H9 (cell line): ENCODE measurements at regions not wholly inside any gene's neighbourhood (a gene's known extent, or its start where the extent isn't known, plus 50 kb on each side); places are given as distances from the start of the nearest gene placed in this dataset.

Experiments
- DNase-seq: peaks from one replicate; pipeline ENCODE4 v3.0.0-alpha.2; 2017
- H2AFZ ChIP-seq: one replicate; pipeline ENCODE4 v1.6.1; 2013; ENCODE audit warnings: mild to moderate bottlenecking, low read length, control low read depth, moderate library complexity
- H2AK5ac ChIP-seq: 2 replicates; pipeline ENCODE4 v1.6.1; 2013; ENCODE audit warnings: low read length, control low read depth, mixed read lengths; ENCODE audit not compliant: insufficient read length
- H2BK120ac ChIP-seq: one replicate; pipeline ENCODE4 v1.6.1; 2013; ENCODE audit warnings: low read depth, mild to moderate bottlenecking, low read length, control low read depth, inconsistent platforms; ENCODE audit not compliant: poor library complexity, severe bottlenecking
- H2BK12ac ChIP-seq: 2 replicates; pipeline ENCODE4 v1.6.1; 2013; ENCODE audit warnings: low read length, control low read depth, mixed read lengths, low read depth; ENCODE audit not compliant: insufficient read length
- H2BK15ac ChIP-seq: 2 replicates; pipeline ENCODE4 v1.6.1; 2013; ENCODE audit warnings: low read depth, low read length, control low read depth
- H2BK20ac ChIP-seq: one replicate; pipeline ENCODE4 v1.6.1; 2013; ENCODE audit warnings: low read depth, mild to moderate bottlenecking, low read length, control low read depth, inconsistent platforms; ENCODE audit not compliant: poor library complexity, severe bottlenecking
- H2BK5ac ChIP-seq: 2 replicates; pipeline ENCODE4 v1.6.1; 2013; ENCODE audit warnings: low read length, control low read depth, mixed read lengths; ENCODE audit not compliant: insufficient read length
- H3K14ac ChIP-seq: 2 replicates; pipeline ENCODE4 v1.6.1; 2013; ENCODE audit warnings: low read length, control low read depth; ENCODE audit not compliant: insufficient read depth
- H3K18ac ChIP-seq: 2 replicates; pipeline ENCODE4 v1.6.1; 2013; ENCODE audit warnings: low read depth, mild to moderate bottlenecking, mixed read lengths, low read length, control low read depth; ENCODE audit not compliant: insufficient read length
- H3K23ac ChIP-seq: 2 replicates; pipeline ENCODE4 v1.6.1; 2013; ENCODE audit warnings: low read length, control low read depth, mixed read lengths, low read depth; ENCODE audit not compliant: insufficient read length
- H3K23me2 ChIP-seq: 2 replicates; pipeline ENCODE4 v1.6.1; 2013; ENCODE audit warnings: low read depth, mild to moderate bottlenecking, mixed read lengths, low read length, control low read depth; ENCODE audit not compliant: insufficient read length, poor library complexity, severe bottlenecking
- H3K27ac ChIP-seq: 2 replicates; pipeline ENCODE4 v1.5.1; 2013; ENCODE audit warnings: low read length, control low read depth, mixed read lengths, low read depth; ENCODE audit not compliant: insufficient read length
- H3K27me3 ChIP-seq: 2 replicates; pipeline ENCODE4 v1.6.1; 2013; ENCODE audit warnings: low read length, control low read depth, inconsistent platforms; ENCODE audit not compliant: insufficient read depth
- H3K4ac ChIP-seq: 2 replicates; pipeline ENCODE4 v1.6.1; 2013; ENCODE audit warnings: low read depth, mild to moderate bottlenecking, control low read depth, inconsistent platforms, low read length, moderate library complexity
- H3K4me1 ChIP-seq: 2 replicates; pipeline ENCODE4 v1.6.1; 2013; ENCODE audit warnings: low read length, control low read depth, inconsistent platforms; ENCODE audit not compliant: insufficient read depth
- H3K4me2 ChIP-seq: 2 replicates; pipeline ENCODE4 v1.6.1; 2013; ENCODE audit warnings: low read length, control low read depth, mixed read lengths; ENCODE audit not compliant: insufficient read length, insufficient read depth
- H3K56ac ChIP-seq: 2 replicates; pipeline ENCODE4 v1.6.1; 2013; ENCODE audit warnings: low read depth, mild to moderate bottlenecking, mixed read lengths, low read length, control low read depth; ENCODE audit not compliant: insufficient read length
- H3K79me1 ChIP-seq: 2 replicates; pipeline ENCODE4 v1.6.1; 2013; ENCODE audit warnings: low read depth, mild to moderate bottlenecking, moderate library complexity, low read length, control low read depth, inconsistent platforms; ENCODE audit not compliant: insufficient read depth, poor library complexity, severe bottlenecking
- H3K79me2 ChIP-seq: 2 replicates; pipeline ENCODE4 v1.6.1; 2013; ENCODE audit warnings: low read length, control low read depth, inconsistent platforms; ENCODE audit not compliant: insufficient read depth
- H3K9ac ChIP-seq: 2 replicates; pipeline ENCODE4 v1.6.1; 2013; ENCODE audit warnings: low read length, control low read depth, mixed read lengths; ENCODE audit not compliant: insufficient read length; ENCODE audit errors: extremely low read depth
- H3K9me3 ChIP-seq: one replicate; pipeline ENCODE4 v1.6.1; 2013; ENCODE audit warnings: low read depth, low read length, inconsistent platforms; ENCODE audit not compliant: control insufficient read depth
- H3T11ph ChIP-seq: one replicate; pipeline ENCODE4 v1.6.1; 2013; ENCODE audit warnings: mild to moderate bottlenecking, low read length, control low read depth, inconsistent platforms
- H4K20me1 ChIP-seq: one replicate; pipeline ENCODE4 v1.6.1; 2013; ENCODE audit not compliant: control insufficient read depth, insufficient read length, insufficient read depth
- H4K5ac ChIP-seq: 2 replicates; pipeline ENCODE4 v1.6.1; 2013; ENCODE audit warnings: low read depth, mild to moderate bottlenecking, mixed read lengths, low read length, control low read depth; ENCODE audit not compliant: insufficient read length
- H4K8ac ChIP-seq: replicated peaks from 2 replicates; pipeline ENCODE4 v1.6.1; 2013; ENCODE audit warnings: low read length, control low read depth, mixed read lengths, low read depth; ENCODE audit not compliant: insufficient read length
- H4K91ac ChIP-seq: 2 replicates; pipeline ENCODE4 v1.6.1; 2013; ENCODE audit warnings: low read depth, mild to moderate bottlenecking, moderate library complexity, mixed read lengths, low read length, control low read depth; ENCODE audit not compliant: insufficient read length
- H3K27ac Mint-ChIP-seq, 3 experiments: 2 replicates in 2 of 3; 3 replicates in 1 of 3; pipeline ENCODE4 v1.8.0; 2020 to 2021; ENCODE audit warnings: mixed read lengths in 3 of 3, mild to moderate bottlenecking in 1 of 3, moderate library complexity in 1 of 3
- H3K27me3 Mint-ChIP-seq: 2 replicates; pipeline ENCODE4 v1.8.0; 2021; ENCODE audit warnings: low read depth, mild to moderate bottlenecking, moderate library complexity, mixed read lengths
- H3K36me3 Mint-ChIP-seq, 3 experiments: 2 replicates in 2 of 3; 3 replicates in 1 of 3; pipeline ENCODE4 v1.8.0; 2020 to 2021; ENCODE audit warnings: low read depth in 3 of 3, mixed read lengths in 3 of 3; ENCODE audit not compliant: insufficient read depth in 1 of 3
- H3K4me1 Mint-ChIP-seq, 2 experiments: 2 replicates each; pipeline ENCODE4 v1.8.0; 2020; ENCODE audit warnings: mixed read lengths in 2 of 2
- H3K4me3 Mint-ChIP-seq, 2 experiments: 2 replicates in 1 of 2; 3 replicates in 1 of 2; pipeline ENCODE4 v1.8.0; 2020 to 2021; ENCODE audit warnings: mild to moderate bottlenecking in 2 of 2, mixed read lengths in 2 of 2, moderate library complexity in 1 of 2
- H3K9me3 Mint-ChIP-seq, 2 experiments: 2 replicates in 1 of 2; 3 replicates in 1 of 2; pipeline ENCODE4 v1.8.0; 2020; ENCODE audit warnings: mild to moderate bottlenecking in 2 of 2, mixed read lengths in 2 of 2, moderate library complexity in 1 of 2
- WGBS: extraction: QIAGEN DNeasy Blood & Tissue Kit; methylation state at CpG from one replicate; pipeline ENCODE4 v1.1.7; 2013; ENCODE audit warnings: missing lambda C conversion rate, low lambda C conversion rate, mixed read lengths; ENCODE audit not compliant: insufficient read length; ENCODE audit errors: extremely low coverage; 5-methylcytosine and 5-hydroxymethylcytosine counted together
- TF ChIP-seq, protein P1 (sequence below): fragments of 200-600 bp; sonication (generic); conservative IDR thresholded peaks from 3 replicates; pipeline ENCODE4 v1.8.0; 2021; ENCODE audit warnings: antibody characterized with exemption, mild to moderate bottlenecking

DNA sequence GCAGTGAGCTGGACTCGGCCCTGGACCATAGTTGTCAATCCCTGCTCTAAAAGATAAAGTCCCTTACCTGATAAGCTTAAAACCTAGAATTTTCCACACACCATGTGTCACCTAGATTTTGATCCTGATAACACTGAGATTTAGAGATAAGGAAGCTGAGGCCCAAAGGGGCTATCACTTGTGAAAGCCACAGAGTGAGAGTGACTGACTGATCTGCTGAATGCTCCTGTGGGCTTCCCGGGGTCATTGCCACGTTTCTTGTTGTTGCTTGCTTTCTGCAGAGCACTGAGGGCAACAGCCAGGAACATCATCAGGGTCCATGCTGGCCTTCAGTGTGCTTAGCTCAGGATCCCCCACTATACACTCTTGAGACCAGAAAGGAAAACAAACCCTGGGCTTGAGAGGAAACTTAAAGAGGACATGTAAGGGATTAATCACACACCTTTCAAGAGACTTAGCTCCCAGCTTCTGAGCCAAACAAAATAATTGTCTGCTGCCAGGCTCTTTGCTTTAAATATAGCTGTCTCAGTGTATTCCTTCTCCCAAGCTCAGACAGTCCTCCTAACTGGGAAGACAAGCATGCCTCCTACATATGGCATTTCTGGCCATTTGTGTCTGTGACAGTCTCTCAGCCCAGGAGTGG lies 82.6 kb upstream of the ARHGAP5 start:
- TF ChIP-seq, protein P1, sequence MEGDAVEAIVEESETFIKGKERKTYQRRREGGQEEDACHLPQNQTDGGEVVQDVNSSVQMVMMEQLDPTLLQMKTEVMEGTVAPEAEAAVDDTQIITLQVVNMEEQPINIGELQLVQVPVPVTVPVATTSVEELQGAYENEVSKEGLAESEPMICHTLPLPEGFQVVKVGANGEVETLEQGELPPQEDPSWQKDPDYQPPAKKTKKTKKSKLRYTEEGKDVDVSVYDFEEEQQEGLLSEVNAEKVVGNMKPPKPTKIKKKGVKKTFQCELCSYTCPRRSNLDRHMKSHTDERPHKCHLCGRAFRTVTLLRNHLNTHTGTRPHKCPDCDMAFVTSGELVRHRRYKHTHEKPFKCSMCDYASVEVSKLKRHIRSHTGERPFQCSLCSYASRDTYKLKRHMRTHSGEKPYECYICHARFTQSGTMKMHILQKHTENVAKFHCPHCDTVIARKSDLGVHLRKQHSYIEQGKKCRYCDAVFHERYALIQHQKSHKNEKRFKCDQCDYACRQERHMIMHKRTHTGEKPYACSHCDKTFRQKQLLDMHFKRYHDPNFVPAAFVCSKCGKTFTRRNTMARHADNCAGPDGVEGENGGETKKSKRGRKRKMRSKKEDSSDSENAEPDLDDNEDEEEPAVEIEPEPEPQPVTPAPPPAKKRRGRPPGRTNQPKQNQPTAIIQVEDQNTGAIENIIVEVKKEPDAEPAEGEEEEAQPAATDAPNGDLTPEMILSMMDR = no peak
- Histone ChIP-seq H3K56ac (no peak overlapping the region), H3K4ac (no peak overlapping the region), H3K27me3 (no peaks in the 10 kb centered on the region), H3K9ac (no peak overlapping the region), H3T11ph (no peak overlapping the region), H2BK120ac (no peak overlapping the region), H3K79me2 (no peaks in the 10 kb centered on the region), H2BK12ac (no peak overlapping the region), H2AK5ac (no peak overlapping the region), H2BK20ac (no peak overlapping the region), H3K4me1 (peaks cover 3% of the 10 kb centered on the region; the same call in 1 of the 2 replicates), H4K91ac (no peak overlapping the region), H4K20me1 (no peaks in the 10 kb centered on the region), H3K4me2 (no peak overlapping the region), H3K18ac (no peak overlapping the region), H2AFZ (no peak overlapping the region), H3K9me3 (no peaks in the 10 kb centered on the region), H2BK5ac (no peak overlapping the region), H2BK15ac (no peak overlapping the region), H3K79me1 (no peaks in the 10 kb centered on the region), H3K23ac (no peak overlapping the region), H3K27ac (no peak overlapping the region), H4K8ac (no peak overlapping the region), H3K23me2 (no peaks in the 10 kb centered on the region), H4K5ac (no peak overlapping the region), H3K14ac (no peak overlapping the region)
- H3K9me3 Mint-ChIP-seq = no peaks in the 10 kb centered on the region
- no peak overlapping the region for H3K4me3 Mint-ChIP-seq
- WGBS = no CpG with 5 or more reads among the region's 3 CpGs
- no peaks in the 10 kb centered on the region for H3K36me3 Mint-ChIP-seq
- DNase-seq = no peak
- H3K27ac Mint-ChIP-seq = peak overlapping the region in 1 of 3 experiments; percentile 46; a peak in 1 of 7 replicates
- no peaks in the 10 kb centered on the region for H3K27me3 Mint-ChIP-seq
- peaks cover 11 to 15% of the 10 kb centered on the region in 2 experiments; a peak in 3 of 4 replicates for H3K4me1 Mint-ChIP-seq
